PC-3 (cell line): ENCODE measurements at regions not wholly inside any gene's neighbourhood (a gene's known extent, or its start where the extent isn't known, plus 50 kb on each side); places are given as distances from the start of the nearest gene placed in this dataset.

Experiments used
- ATAC-seq: fragments of 200-7000 bp; cut with Tn5 transposase; 2 replicates; pipeline ENCODE4 v1.9.1; 2020; ENCODE audit warnings: mild to moderate bottlenecking, moderate library complexity
- BruUV-seq: library from RNA; stranded (reverse); fragments of 400-500 nt; replicated peaks from 2 replicates; lab custom pipeline; 2021; lab: Mats Ljungman, UMichigan
- CTCF ChIA-PET: fragments of 300-600 bp; sonication (Branson Sonifier 250); formaldehyde crosslinking; loops from one replicate; lab custom pipeline; 2022; ENCODE audit warnings: antibody characterized with exemption; lab: Charles Lee
- POLR2A ChIA-PET: fragments of 300-600 bp; sonication (Branson Sonifier 250); formaldehyde crosslinking; loops from one replicate; lab custom pipeline; 2022; ENCODE audit warnings: antibody characterized with exemption; ENCODE audit not compliant: unreplicated experiment; lab: Charles Lee
- DNase-seq: peaks from one replicate; pipeline ENCODE4 v3.0.0-alpha.2; 2015
- H2AFZ ChIP-seq: fragments of 300-600 bp; sonication (generic); 2 replicates; pipeline ENCODE4 v1.6.0; 2016; ENCODE audit warnings: antibody characterized with exemption, low read length
- H3F3A ChIP-seq: fragments of 300-600 bp; sonication (generic); one replicate; pipeline ENCODE4 v1.6.0; 2017; ENCODE audit warnings: antibody characterized with exemption, low read length, control low read depth, mild to moderate bottlenecking; ENCODE audit not compliant: unreplicated experiment
- H3K27ac ChIP-seq: fragments of 300-600 bp; sonication (generic); 2 replicates; pipeline ENCODE4 v1.5.1; 2016; ENCODE audit warnings: mild to moderate bottlenecking, low read length
- H3K27me3 ChIP-seq: fragments of 300-600 bp; sonication (generic); 2 replicates; pipeline ENCODE4 v1.6.1; 2016; ENCODE audit warnings: low read length, mixed read lengths
- H3K36me3 ChIP-seq: fragments of 300-600 bp; sonication (generic); 2 replicates; pipeline ENCODE4 v1.6.1; 2016; ENCODE audit warnings: low read depth, mixed run types, low read length, mixed read lengths
- H3K4me1 ChIP-seq: fragments of 300-600 bp; sonication (generic); 2 replicates; pipeline ENCODE4 v1.5.1; 2016; ENCODE audit warnings: low read length; ENCODE audit not compliant: insufficient read depth
- H3K4me2 ChIP-seq: fragments of 300-600 bp; sonication (generic); 2 replicates; pipeline ENCODE4 v1.6.0; 2016; ENCODE audit warnings: low read length
- H3K4me3 ChIP-seq: fragments of 300-600 bp; sonication (generic); 2 replicates; pipeline ENCODE4 v1.5.1; 2016; ENCODE audit warnings: mild to moderate bottlenecking, low read length, mixed read lengths
- H3K79me2 ChIP-seq: fragments of 300-600 bp; sonication (generic); 2 replicates; pipeline ENCODE4 v1.6.1; 2017; ENCODE audit warnings: low read length, mixed read lengths
- H3K9ac ChIP-seq: fragments of 300-600 bp; sonication (generic); 2 replicates; pipeline ENCODE4 v1.6.0; 2016; ENCODE audit warnings: mild to moderate bottlenecking, low read length
- H3K9me2 ChIP-seq: fragments of 300-600 bp; sonication (generic); replicated peaks from 2 replicates; pipeline ENCODE4 v1.6.1; 2016; ENCODE audit warnings: mixed run types, low read length, mixed read lengths
- H3K9me3 ChIP-seq: fragments of 300-600 bp; sonication (generic); 2 replicates; pipeline ENCODE4 v1.6.1; 2016; ENCODE audit warnings: low read length, mixed read lengths
- H4K20me1 ChIP-seq: fragments of 300-600 bp; sonication (generic); 2 replicates; pipeline ENCODE4 v1.6.1; 2016; ENCODE audit warnings: low read length, mixed read lengths
- CTCF ChIP-seq: fragments of 300-600 bp; sonication (generic); conservative IDR thresholded peaks from 2 replicates; pipeline ENCODE4 v1.5.1; 2017; ENCODE audit warnings: antibody characterized with exemption, low read depth, mild to moderate bottlenecking, low read length
- EZH2 ChIP-seq: fragments of 300-600 bp; sonication (generic); IDR thresholded peaks from one replicate; pipeline ENCODE4 v1.6.1; 2017; ENCODE audit warnings: antibody characterized with exemption, mild to moderate bottlenecking, low read length; ENCODE audit not compliant: unreplicated experiment
- EZH2phosphoT487 ChIP-seq: fragments of 300-600 bp; sonication (generic); IDR thresholded peaks from 2 replicates; pipeline ENCODE4 v1.6.1; 2018; ENCODE audit warnings: mild to moderate bottlenecking, antibody characterized with exemption, low read length, borderline replicate concordance
- intact Hi-C: fragments of 100-400 bp; cut with micrococcal nuclease; formaldehyde crosslinking; loops from 2 replicates; pipeline ENCODE4 v1.9.0; 2023

- TF ChIP-seq EZH2phosphoT487 (no peak), CTCF (peak; percentile 18; the same call in 1 of the 2 replicates), EZH2 (no peak)
- POLR2A ChIA-PET = no interaction called here
- CTCF ChIA-PET = no interaction called here
Measured at GRCh38 chrX:42530027-42530426, 247.9 kb downstream of the PPP1R2C start.

GRCh38 chrX:42524379-42524778 is 253.6 kb downstream of the PPP1R2C start:
- ChIA-PET CTCF (no interaction called here), POLR2A (interaction anchor here (0.6 kb wide), 1 partner anchor 531 kb away, joined by 3 read pairs; no protein-coding TSS in a partner anchor)
- intact Hi-C loops = no loop called here
- TF ChIP-seq CTCF = no peak
- TF ChIP-seq EZH2 = no peak
- no peak for TF ChIP-seq EZH2phosphoT487
- Histone ChIP-seq H3K36me3 (no peaks in the 10 kb centered on the region), H3K4me1 (no peaks in the 10 kb centered on the region), H3K4me2 (no peak overlapping the region), H4K20me1 (no peaks in the 10 kb centered on the region), H3K4me3 (no peak overlapping the region), H2AFZ (no peak overlapping the region), H3K27ac (no peak overlapping the region), H3K9ac (no peak overlapping the region), H3K9me3 (no peaks in the 10 kb centered on the region), H3F3A (no peaks in the 10 kb centered on the region), H3K9me2 (no peaks in the 10 kb centered on the region), H3K27me3 (no peaks in the 10 kb centered on the region), H3K79me2 (no peaks in the 10 kb centered on the region)
- no TSS peak for BruUV-seq
- ATAC-seq (no peak), DNase-seq (no peak)

More at GRCh38 chrX:42530027-42530426, 247.9 kb downstream of the PPP1R2C start:
- Histone ChIP-seq H3K4me1 (no peaks in the 10 kb centered on the region), H3K4me3 (no peak overlapping the region), H3K79me2 (no peaks in the 10 kb centered on the region), H3K36me3 (no peaks in the 10 kb centered on the region), H3K27me3 (no peaks in the 10 kb centered on the region), H3K9ac (no peak overlapping the region), H4K20me1 (no peaks in the 10 kb centered on the region), H3K9me3 (no peaks in the 10 kb centered on the region), H3K27ac (no peak overlapping the region), H3K4me2 (no peak overlapping the region), H3K9me2 (no peaks in the 10 kb centered on the region), H3F3A (no peaks in the 10 kb centered on the region), H2AFZ (no peak overlapping the region)
- DNase-seq (peak; percentile 25), ATAC-seq (no peak)
- no TSS peak for BruUV-seq
- intact Hi-C loops = no loop called here

GRCh38 chrX:42519666-42520231 is 258.2 kb downstream of the PPP1R2C start:
- Histone ChIP-seq H3K4me3 (no peak overlapping the region), H3K27ac (no peak overlapping the region), H3K36me3 (no peaks in the 10 kb centered on the region), H3F3A (no peaks in the 10 kb centered on the region), H3K4me1 (no peaks in the 10 kb centered on the region), H3K27me3 (no peaks in the 10 kb centered on the region), H3K9me2 (no peaks in the 10 kb centered on the region), H2AFZ (no peak overlapping the region), H3K9ac (no peak overlapping the region), H3K79me2 (no peaks in the 10 kb centered on the region), H4K20me1 (no peaks in the 10 kb centered on the region), H3K4me2 (no peak overlapping the region), H3K9me3 (no peaks in the 10 kb centered on the region)
- CTCF ChIA-PET = no interaction called here
- TF ChIP-seq CTCF (no peak; the same call in 1 of the 2 replicates), EZH2 (no peak), EZH2phosphoT487 (no peak)
- DNase-seq = peak; percentile 27
- POLR2A ChIA-PET = no interaction called here
- intact Hi-C loops = no loop called here
- BruUV-seq = no TSS peak
- no peak for ATAC-seq
